GM23338 (cell line): ENCODE measurements at regions not wholly inside any gene's neighbourhood (a gene's known extent, or its start where the extent isn't known, plus 50 kb on each side); places are given as distances from the start of the nearest gene placed in this dataset.

ENCODE experiments used
- ATAC-seq: fragments of 200-7000 bp; cut with Tn5 transposase; 3 replicates; pipeline ENCODE4 v1.9.1; 2020
- DNase-seq: peaks from one replicate; pipeline ENCODE4 v3.0.0-alpha.2; 2015; ENCODE audit warnings: low spot score
- H2AFZ ChIP-seq: fragments of 200-600 bp; sonication (generic); 2 replicates; pipeline ENCODE4 v1.8.0; 2016; ENCODE audit warnings: antibody characterized with exemption, mild to moderate bottlenecking, moderate library complexity
- H3F3A ChIP-seq: fragments of 200-600 bp; sonication (generic); replicated peaks from 2 replicates; pipeline ENCODE4 v1.8.0; 2017; ENCODE audit warnings: antibody characterized with exemption, mixed run types, low read depth
- H3K27ac ChIP-seq: fragments of 200-600 bp; sonication (generic); 2 replicates; pipeline ENCODE4 v1.6.1; 2016; ENCODE audit warnings: low read depth
- H3K27me3 ChIP-seq: fragments of 200-600 bp; sonication (generic); 2 replicates; pipeline ENCODE4 v1.8.0; 2016; ENCODE audit warnings: mild to moderate bottlenecking, mixed run types, moderate library complexity; ENCODE audit not compliant: insufficient read depth
- H3K36me3 ChIP-seq: fragments of 200-600 bp; sonication (generic); 2 replicates; pipeline ENCODE4 v1.8.0; 2016; ENCODE audit warnings: mild to moderate bottlenecking; ENCODE audit not compliant: insufficient read depth
- H3K4me1 ChIP-seq: fragments of 200-600 bp; sonication (generic); 2 replicates; pipeline ENCODE4 v1.8.0; 2016; ENCODE audit warnings: mild to moderate bottlenecking, moderate library complexity; ENCODE audit not compliant: insufficient read depth
- H3K4me2 ChIP-seq: fragments of 200-600 bp; sonication (generic); 2 replicates; pipeline ENCODE4 v1.7.1; 2017; ENCODE audit warnings: mixed run types
- H3K4me3 ChIP-seq: fragments of 200-600 bp; sonication (generic); 2 replicates; pipeline ENCODE4 v1.6.1; 2016; ENCODE audit warnings: mixed run types
- H3K79me2 ChIP-seq: fragments of 200-600 bp; sonication (generic); replicated peaks from 2 replicates; pipeline ENCODE4 v1.8.0; 2017; ENCODE audit warnings: mild to moderate bottlenecking; ENCODE audit not compliant: insufficient read depth
- H3K9me2 ChIP-seq: fragments of 200-600 bp; sonication (generic); 2 replicates; pipeline ENCODE4 v1.8.0; 2017; ENCODE audit not compliant: insufficient read depth
- H4K20me1 ChIP-seq: fragments of 200-600 bp; sonication (generic); replicated peaks from 2 replicates; pipeline ENCODE4 v1.8.0; 2017; ENCODE audit warnings: mild to moderate bottlenecking; ENCODE audit not compliant: insufficient read depth
- H3K27ac Mint-ChIP-seq: 2 replicates; pipeline ENCODE4 v1.8.0; 2020; ENCODE audit warnings: inconsistent platforms, mild to moderate bottlenecking, moderate library complexity, mixed read lengths
- H3K27me3 Mint-ChIP-seq: 3 replicates; pipeline ENCODE4 v1.8.0; 2022; ENCODE audit warnings: low read depth, mild to moderate bottlenecking, moderate library complexity, mixed read lengths, inconsistent platforms; ENCODE audit not compliant: insufficient read depth, poor library complexity
- H3K36me3 Mint-ChIP-seq: 3 replicates; pipeline ENCODE4 v1.8.0; 2021; ENCODE audit warnings: low read depth, mild to moderate bottlenecking, inconsistent platforms, moderate library complexity, mixed read lengths
- H3K4me1 Mint-ChIP-seq: 3 replicates; pipeline ENCODE4 v1.8.0; 2020; ENCODE audit warnings: mild to moderate bottlenecking, inconsistent platforms, mixed read lengths
- H3K4me3 Mint-ChIP-seq: 3 replicates; pipeline ENCODE4 v1.8.0; 2021; ENCODE audit warnings: moderate library complexity, mild to moderate bottlenecking, inconsistent platforms, mixed read lengths
- H3K9me3 Mint-ChIP-seq: 3 replicates; pipeline ENCODE4 v1.8.0; 2020; ENCODE audit warnings: moderate library complexity, mild to moderate bottlenecking, inconsistent platforms, mixed read lengths
- CREB1 ChIP-seq: fragments of 250-450 bp; sonication (Bioruptor Pico); IDR thresholded peaks from 2 replicates; pipeline ENCODE4 v1.5.0; 2020; ENCODE audit warnings: low read depth, mild to moderate bottlenecking, moderate library complexity
- ETS1 ChIP-seq: IDR thresholded peaks from 2 replicates; pipeline ENCODE4 v1.6.1; 2016; ENCODE audit warnings: antibody characterized with exemption
- EZH2 ChIP-seq: fragments of 200-600 bp; sonication (generic); IDR thresholded peaks from one replicate; pipeline ENCODE4 v1.8.0; 2017; ENCODE audit warnings: antibody characterized with exemption, mild to moderate bottlenecking, low read depth; ENCODE audit not compliant: unreplicated experiment
- EZH2phosphoT487 ChIP-seq: fragments of 200-600 bp; sonication (generic); IDR thresholded peaks from one replicate; pipeline ENCODE4 v1.8.1; 2018; ENCODE audit warnings: antibody characterized with exemption; ENCODE audit not compliant: unreplicated experiment
- JUNB ChIP-seq: IDR thresholded peaks from one replicate; pipeline ENCODE4 v1.6.1; 2016; ENCODE audit warnings: antibody characterized with exemption; ENCODE audit not compliant: unreplicated experiment
- NANOG ChIP-seq: IDR thresholded peaks from 2 replicates; pipeline ENCODE4 v1.6.1; 2016; ENCODE audit warnings: antibody characterized with exemption, borderline replicate concordance
- POLR2AphosphoS5 ChIP-seq: IDR thresholded peaks from 2 replicates; pipeline ENCODE4 v1.6.1; 2016; ENCODE audit warnings: antibody characterized with exemption, low read depth
- REST ChIP-seq: IDR thresholded peaks from one replicate; pipeline ENCODE4 v1.6.1; 2018; ENCODE audit warnings: antibody characterized with exemption; ENCODE audit not compliant: unreplicated experiment
- STAT1 ChIP-seq: IDR thresholded peaks from one replicate; pipeline ENCODE4 v1.6.1; 2016; ENCODE audit warnings: antibody characterized with exemption; ENCODE audit not compliant: unreplicated experiment
- ZNF114 ChIP-seq: fragments of 250-450 bp; sonication (Bioruptor Pico); IDR thresholded peaks from 2 replicates; pipeline ENCODE4 v1.5.0; 2020; ENCODE audit warnings: mild to moderate bottlenecking, moderate library complexity
- ZNF331 ChIP-seq: fragments of 250-450 bp; sonication (Bioruptor Pico); IDR thresholded peaks from 2 replicates; pipeline ENCODE4 v1.5.0; 2020; ENCODE audit warnings: low read depth, mild to moderate bottlenecking, moderate library complexity
- ZNF462 ChIP-seq: fragments of 250-450 bp; sonication (Bioruptor Pico); IDR thresholded peaks from 2 replicates; pipeline ENCODE4 v1.5.0; 2020; ENCODE audit warnings: mild to moderate bottlenecking, moderate library complexity
- TF ChIP-seq, protein P1 (sequence below), 2 experiments: fragments of 200-600 bp in 1 of 2; sonication (generic) in 1 of 2; conservative IDR thresholded peaks; 2 replicates each; pipeline versions ENCODE4 v1.5.1 to v1.6.1; 2016 to 2017; ENCODE audit warnings: antibody characterized with exemption in 2 of 2, low read depth in 2 of 2, mild to moderate bottlenecking in 2 of 2, moderate library complexity in 1 of 2

DNA sequence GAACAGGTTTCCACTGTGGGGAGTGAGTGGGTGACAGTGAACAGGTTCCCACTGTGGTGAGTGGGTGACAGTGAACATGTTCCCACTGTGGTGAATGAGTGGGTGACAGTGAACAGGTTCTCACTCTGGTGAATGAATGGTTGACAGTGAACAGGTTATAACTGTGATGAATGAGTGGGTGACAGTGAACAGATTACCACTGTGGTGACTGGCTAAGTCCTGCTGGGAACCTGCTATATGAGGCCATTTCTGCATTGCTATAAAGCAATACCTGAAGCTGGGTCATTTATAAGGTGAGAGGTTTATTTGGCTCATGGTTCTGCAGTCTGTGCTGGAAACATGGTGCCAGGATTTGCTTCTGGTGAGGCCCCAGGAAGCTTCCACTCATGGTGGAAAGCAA is 637.1 kb downstream of the UQCRFS1 start:
- no peak overlapping the region for H3K4me3 Mint-ChIP-seq
- no peaks in the 10 kb centered on the region for H4K20me1 ChIP-seq
- ATAC-seq (no peak), DNase-seq (no peak)
- H3K4me1 Mint-ChIP-seq: peaks cover 20% of the 10 kb centered on the region
- H3K4me3 ChIP-seq: no peak overlapping the region
- no peaks in the 10 kb centered on the region for H3K79me2 ChIP-seq
- peaks cover 6% of the 10 kb centered on the region; the same call in 1 of the 2 replicates for H3K9me2 ChIP-seq
- peaks cover 6% of the 10 kb centered on the region; the same call in 2 of the 3 replicates for H3K9me3 Mint-ChIP-seq
- no peak overlapping the region for H3K4me2 ChIP-seq
- no peaks in the 10 kb centered on the region for H3K27me3 ChIP-seq
- H3K36me3 Mint-ChIP-seq: peaks cover 7% of the 10 kb centered on the region; the same call in 2 of the 3 replicates
- no peak overlapping the region for H2AFZ ChIP-seq
- no peak overlapping the region for H3K27ac Mint-ChIP-seq
- H3K36me3 ChIP-seq: no peaks in the 10 kb centered on the region
- peaks cover 17% of the 10 kb centered on the region; the same call in 1 of the 2 replicates for H3K4me1 ChIP-seq
- TF ChIP-seq REST (no peak), STAT1 (no peak), ETS1 (no peak), EZH2phosphoT487 (no peak), ZNF114 (no peak), JUNB (no peak), EZH2 (no peak), CREB1 (CRISPR knock-in tag) (no peak), ZNF331 (CRISPR knock-in tag) (no peak), POLR2AphosphoS5 (no peak), ZNF462 (CRISPR knock-in tag) (no peak), NANOG (no peak)
- TF ChIP-seq, protein P1, sequence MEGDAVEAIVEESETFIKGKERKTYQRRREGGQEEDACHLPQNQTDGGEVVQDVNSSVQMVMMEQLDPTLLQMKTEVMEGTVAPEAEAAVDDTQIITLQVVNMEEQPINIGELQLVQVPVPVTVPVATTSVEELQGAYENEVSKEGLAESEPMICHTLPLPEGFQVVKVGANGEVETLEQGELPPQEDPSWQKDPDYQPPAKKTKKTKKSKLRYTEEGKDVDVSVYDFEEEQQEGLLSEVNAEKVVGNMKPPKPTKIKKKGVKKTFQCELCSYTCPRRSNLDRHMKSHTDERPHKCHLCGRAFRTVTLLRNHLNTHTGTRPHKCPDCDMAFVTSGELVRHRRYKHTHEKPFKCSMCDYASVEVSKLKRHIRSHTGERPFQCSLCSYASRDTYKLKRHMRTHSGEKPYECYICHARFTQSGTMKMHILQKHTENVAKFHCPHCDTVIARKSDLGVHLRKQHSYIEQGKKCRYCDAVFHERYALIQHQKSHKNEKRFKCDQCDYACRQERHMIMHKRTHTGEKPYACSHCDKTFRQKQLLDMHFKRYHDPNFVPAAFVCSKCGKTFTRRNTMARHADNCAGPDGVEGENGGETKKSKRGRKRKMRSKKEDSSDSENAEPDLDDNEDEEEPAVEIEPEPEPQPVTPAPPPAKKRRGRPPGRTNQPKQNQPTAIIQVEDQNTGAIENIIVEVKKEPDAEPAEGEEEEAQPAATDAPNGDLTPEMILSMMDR (conservative IDR thresholded peaks at IDR 0.05; ENCODE audit: low read depth in 2 of 2): no peak
- peaks cover 10% of the 10 kb centered on the region for H3K27me3 Mint-ChIP-seq
- no peak overlapping the region for H3K27ac ChIP-seq
- H3F3A ChIP-seq: no peaks in the 10 kb centered on the region
